Prostate gland (tissue), 2 donors: ENCODE measurements at regions not wholly inside any gene's neighbourhood (a gene's known extent, or its start where the extent isn't known, plus 50 kb on each side); places are given as distances from the start of the nearest gene placed in this dataset.

Experiments used
- POLR2AphosphoS5 ChIP-seq: sonication (generic); formaldehyde crosslinking; IDR thresholded peaks from one replicate; pipeline ENCODE4 v1.6.1; 2017; ENCODE audit warnings: antibody characterized with exemption
- TF ChIP-seq, protein P1 (sequence below), 4 experiments: fragments of 200-600 bp in 2 of 4; fragments of 450-650 bp in 2 of 4; sonication (generic) in 2 of 4; IDR thresholded peaks; 1 replicate in 3 of 4; 2 replicates in 1 of 4; pipeline ENCODE4 v1.5.1; 2016 to 2019; ENCODE audit warnings: antibody characterized with exemption in 4 of 4, mild to moderate bottlenecking in 2 of 4, moderate library complexity in 2 of 4

- no peak for TF ChIP-seq POLR2AphosphoS5
- TF ChIP-seq, protein P1, sequence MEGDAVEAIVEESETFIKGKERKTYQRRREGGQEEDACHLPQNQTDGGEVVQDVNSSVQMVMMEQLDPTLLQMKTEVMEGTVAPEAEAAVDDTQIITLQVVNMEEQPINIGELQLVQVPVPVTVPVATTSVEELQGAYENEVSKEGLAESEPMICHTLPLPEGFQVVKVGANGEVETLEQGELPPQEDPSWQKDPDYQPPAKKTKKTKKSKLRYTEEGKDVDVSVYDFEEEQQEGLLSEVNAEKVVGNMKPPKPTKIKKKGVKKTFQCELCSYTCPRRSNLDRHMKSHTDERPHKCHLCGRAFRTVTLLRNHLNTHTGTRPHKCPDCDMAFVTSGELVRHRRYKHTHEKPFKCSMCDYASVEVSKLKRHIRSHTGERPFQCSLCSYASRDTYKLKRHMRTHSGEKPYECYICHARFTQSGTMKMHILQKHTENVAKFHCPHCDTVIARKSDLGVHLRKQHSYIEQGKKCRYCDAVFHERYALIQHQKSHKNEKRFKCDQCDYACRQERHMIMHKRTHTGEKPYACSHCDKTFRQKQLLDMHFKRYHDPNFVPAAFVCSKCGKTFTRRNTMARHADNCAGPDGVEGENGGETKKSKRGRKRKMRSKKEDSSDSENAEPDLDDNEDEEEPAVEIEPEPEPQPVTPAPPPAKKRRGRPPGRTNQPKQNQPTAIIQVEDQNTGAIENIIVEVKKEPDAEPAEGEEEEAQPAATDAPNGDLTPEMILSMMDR (IDR thresholded peaks at IDR 0.05): no peak
These were observed 71.1 kb upstream of the NEURL1B start for GRCh38 chr5:172569861-172570558.
